Kidney (tissue), 13 donors: ENCODE measurements at regions not wholly inside any gene's neighbourhood (a gene's known extent, or its start where the extent isn't known, plus 50 kb on each side); places are given as distances from the start of the nearest gene placed in this dataset.
"Not testable (repeated sequence)": the region's sequence is repeated elsewhere in the genome, so short reads cannot be mapped to it uniquely, and the experiment has no call there.

Source experiments
- DNase-seq, 5 donors: peaks; one replicate each; pipeline ENCODE4 v3.0.0-alpha.2; 2013 to 2020
- FAIRE-seq: peaks from 2 replicates; lab custom pipeline; 2012; peaks lifted over from hg19 to GRCh38; lab: Jason Lieb, UNC
- H3K27ac ChIP-seq, 2 donors: one replicate each; pipeline ENCODE4 v1.7.0; 2013; ENCODE audit warnings: low read depth in 2 of 2, low read length in 2 of 2, inconsistent platforms in 1 of 2
- H3K27me3 ChIP-seq: one replicate; pipeline ENCODE4 v1.7.1; 2013; ENCODE audit warnings: low read length, inconsistent platforms; ENCODE audit not compliant: control insufficient read depth, insufficient read depth
- H3K36me3 ChIP-seq, 3 donors: one replicate each; pipeline versions ENCODE4 v1.7.0 to v1.7.1; 2013; ENCODE audit warnings: low read length in 3 of 3, control low read depth in 1 of 3, inconsistent platforms in 1 of 3; ENCODE audit not compliant: insufficient read depth in 3 of 3, control insufficient read depth in 2 of 3
- H3K4me1 ChIP-seq, 3 donors: one replicate each; pipeline versions ENCODE4 v1.7.0 to v1.7.1; 2013; ENCODE audit warnings: low read length in 3 of 3, inconsistent platforms in 1 of 3, low read depth in 1 of 3; ENCODE audit not compliant: control insufficient read depth in 2 of 3, insufficient read depth in 2 of 3
- H3K4me3 ChIP-seq, 3 donors: one replicate each; pipeline versions ENCODE4 v1.7.0 to v1.8.1; 2013; ENCODE audit warnings: low read length in 3 of 3, control low read depth in 1 of 3, inconsistent platforms in 1 of 3
- H3K9ac ChIP-seq, 3 donors: one replicate each; pipeline versions ENCODE4 v1.7.0 to v1.7.1; 2013; ENCODE audit warnings: low read length in 3 of 3, control low read depth in 1 of 3, inconsistent platforms in 1 of 3
- H3K9me3 ChIP-seq, 3 donors: one replicate each; pipeline versions ENCODE4 v1.7.0 to v1.7.1; 2013; ENCODE audit warnings: low read length in 3 of 3, control low read depth in 1 of 3, inconsistent platforms in 1 of 3; ENCODE audit not compliant: control insufficient read depth in 2 of 3, insufficient read depth in 1 of 3
- CTCF ChIP-seq: IDR thresholded peaks from 3 replicates; pipeline ENCODE4 v1.5.1; 2012; ENCODE audit warnings: mild to moderate bottlenecking, moderate library complexity, borderline replicate concordance; ENCODE audit not compliant: insufficient read depth; ENCODE audit errors: extremely low read depth
- intact Hi-C: fragments of 100-400 bp; cut with DNase I; formaldehyde crosslinking; loops from one replicate; pipeline ENCODE4 v1.11.1; 2022
- donor health status: control.
- donor health status: control.
- donor health status: control.
- donor health status: control.
- donor health status: control.
- donor health status: DM: yes; HTN: yes; CAD: no.
- donor health status: Normal renal cell carcinoma (clear cell type).

GRCh38 chr5:87722286-87722685 is 309.6 kb upstream of the CCNH start:
- TF ChIP-seq CTCF, result no peak
- Histone ChIP-seq H3K4me1 (no peaks in the 10 kb centered on the region), H3K4me3 (no peak overlapping the region), H3K27me3 (no peaks in the 10 kb centered on the region), H3K9ac (no peak overlapping the region), H3K27ac (no peak overlapping the region), H3K36me3 (no peaks in the 10 kb centered on the region), H3K9me3 (no peaks in the 10 kb centered on the region)
- FAIRE-seq (no peak), DNase-seq (no peak)
- intact Hi-C loops, result no loop called here

GRCh38 chr5:87718224-87718925 is 305.6 kb upstream of the CCNH start:
- H3K9ac ChIP-seq, H3K4me3 ChIP-seq, intact Hi-C loops, DNase-seq, H3K9me3 ChIP-seq, H3K4me1 ChIP-seq, H3K36me3 ChIP-seq, H3K27me3 ChIP-seq, FAIRE-seq, H3K27ac ChIP-seq: not testable (repeated sequence)

- no peak overlapping the region for H3K4me3 ChIP-seq
- H3K27ac ChIP-seq, result no peak overlapping the region
- H3K9ac ChIP-seq, result no peak overlapping the region
- H3K4me1 ChIP-seq, result no peaks in the 10 kb centered on the region
- no peaks in the 10 kb centered on the region for H3K9me3 ChIP-seq
- no peaks in the 10 kb centered on the region for H3K36me3 ChIP-seq
- no peak for TF ChIP-seq CTCF
- FAIRE-seq (no peak), DNase-seq (no peak)
- intact Hi-C loops, result no loop called here
- no peaks in the 10 kb centered on the region for H3K27me3 ChIP-seq
Observed at GRCh38 chr5:87717761-87718160, 305.0 kb upstream of the CCNH start.

- Histone ChIP-seq H3K4me1 (no peaks in the 10 kb centered on the region), H3K4me3 (no peak overlapping the region), H3K27ac (no peak overlapping the region), H3K27me3 (no peaks in the 10 kb centered on the region), H3K9ac (no peak overlapping the region), H3K36me3 (no peaks in the 10 kb centered on the region), H3K9me3 (no peaks in the 10 kb centered on the region)
- intact Hi-C loops, result no loop called here
- DNase-seq (no peak), FAIRE-seq (no peak)
- TF ChIP-seq CTCF, result no peak
Observed at GRCh38 chr5:87705876-87706275, 293.1 kb upstream of the CCNH start.
